Peyer's patch (tissue), 4 donors: ENCODE measurements at regions not wholly inside any gene's neighbourhood (a gene's known extent, or its start where the extent isn't known, plus 50 kb on each side); places are given as distances from the start of the nearest gene placed in this dataset.

Experiments
- DNase-seq, 3 donors: peaks; one replicate each; pipeline ENCODE4 v3.0.0-alpha.2; 2017 to 2019
- H3K27ac ChIP-seq, 4 donors: fragments of 200-600 bp; sonication (generic); one replicate each; pipeline ENCODE4 v1.5.1; 2016 to 2019
- H3K27me3 ChIP-seq, 2 donors: fragments of 200-600 bp; sonication (generic); one replicate each; pipeline ENCODE4 v1.5.1; 2019
- H3K36me3 ChIP-seq, 3 donors: fragments of 200-600 bp; sonication (generic); one replicate each; pipeline ENCODE4 v1.5.1; 2016 to 2019
- H3K4me1 ChIP-seq, 4 donors: fragments of 200-600 bp; sonication (generic); one replicate each; pipeline ENCODE4 v1.5.1; 2016 to 2019
- H3K4me3 ChIP-seq, 4 donors: fragments of 200-600 bp; sonication (generic); 1 replicate in 3 of 4; 2 replicates in 1 of 4; pipeline ENCODE4 v1.5.1; 2016 to 2019; ENCODE audit warnings: mild to moderate bottlenecking in 1 of 4
- H3K9me3 ChIP-seq, 4 donors: fragments of 200-600 bp; sonication (generic); one replicate each; pipeline ENCODE4 v1.5.1; 2016 to 2019; ENCODE audit warnings: mild to moderate bottlenecking in 1 of 4
- CTCF ChIP-seq, 6 experiments: fragments of 450-650 bp in 4 of 6; fragments of 200-600 bp in 2 of 6; sonication (generic) in 1 of 6; IDR thresholded peaks; one replicate each; pipeline ENCODE4 v1.5.1; 2017 to 2019; ENCODE audit warnings: antibody characterized with exemption in 6 of 6, mild to moderate bottlenecking in 3 of 6, moderate library complexity in 1 of 6
- POLR2A ChIP-seq, 2 donors: fragments of 450-650 bp; IDR thresholded peaks; one replicate each; pipeline ENCODE4 v1.5.1; 2017; ENCODE audit warnings: antibody characterized with exemption in 2 of 2, mild to moderate bottlenecking in 2 of 2, moderate library complexity in 2 of 2

- no peak for DNase-seq
- no peak overlapping the region for H3K4me3 ChIP-seq
- no peaks in the 10 kb centered on the region for H3K36me3 ChIP-seq
- H3K9me3 ChIP-seq = no peaks in the 10 kb centered on the region
- H3K27ac ChIP-seq = no peak overlapping the region
- no peaks in the 10 kb centered on the region for H3K27me3 ChIP-seq
- no peaks in the 10 kb centered on the region for H3K4me1 ChIP-seq
- TF ChIP-seq POLR2A (IDR thresholded peaks at IDR 0.05) (no peak), CTCF (IDR thresholded peaks at IDR 0.05) (no peak)
Observed at GRCh38 chr6:168835991-168836390, 395.0 kb downstream of the SMOC2 start.

GRCh38 chr6:168834801-168835200 lies 393.8 kb downstream of the SMOC2 start:
- Histone ChIP-seq H3K27ac (no peak overlapping the region), H3K4me3 (no peak overlapping the region), H3K27me3 (no peaks in the 10 kb centered on the region), H3K9me3 (no peaks in the 10 kb centered on the region), H3K36me3 (no peaks in the 10 kb centered on the region), H3K4me1 (no peaks in the 10 kb centered on the region)
- no peak for TF ChIP-seq CTCF (IDR thresholded peaks at IDR 0.05)
- no peak for TF ChIP-seq POLR2A (IDR thresholded peaks at IDR 0.05)
- DNase-seq = no peak

GRCh38 chr6:168834042-168834587 lies 393.1 kb downstream of the SMOC2 start:
- no peaks in the 10 kb centered on the region for H3K27me3 ChIP-seq
- no peak overlapping the region for H3K27ac ChIP-seq
- no peak overlapping the region for H3K4me3 ChIP-seq
- no peak for DNase-seq
- no peaks in the 10 kb centered on the region for H3K9me3 ChIP-seq
- TF ChIP-seq POLR2A (IDR thresholded peaks at IDR 0.05) = no peak
- no peak for TF ChIP-seq CTCF (IDR thresholded peaks at IDR 0.05)
- no peaks in the 10 kb centered on the region for H3K4me1 ChIP-seq
- H3K36me3 ChIP-seq = no peaks in the 10 kb centered on the region

- no peaks in the 10 kb centered on the region for H3K36me3 ChIP-seq
- no peaks in the 10 kb centered on the region for H3K4me1 ChIP-seq
- no peaks in the 10 kb centered on the region for H3K27me3 ChIP-seq
- H3K9me3 ChIP-seq = no peaks in the 10 kb centered on the region
- H3K4me3 ChIP-seq = no peak overlapping the region
- DNase-seq = no peak
- TF ChIP-seq CTCF (IDR thresholded peaks at IDR 0.05) (no peak), POLR2A (IDR thresholded peaks at IDR 0.05) (no peak)
- no peak overlapping the region for H3K27ac ChIP-seq
Observed at GRCh38 chr6:168828800-168829199, 387.8 kb downstream of the SMOC2 start.

GRCh38 chr6:168828035-168828434 lies 387.1 kb downstream of the SMOC2 start:
- TF ChIP-seq POLR2A (IDR thresholded peaks at IDR 0.05) (no peak), CTCF (IDR thresholded peaks at IDR 0.05) (no peak)
- no peaks in the 10 kb centered on the region for H3K27me3 ChIP-seq
- DNase-seq = no peak
- H3K4me1 ChIP-seq = no peaks in the 10 kb centered on the region
- no peak overlapping the region for H3K4me3 ChIP-seq
- no peak overlapping the region for H3K27ac ChIP-seq
- H3K36me3 ChIP-seq = no peaks in the 10 kb centered on the region
- no peaks in the 10 kb centered on the region for H3K9me3 ChIP-seq

GRCh38 chr6:168827586-168827871 lies 386.5 kb downstream of the SMOC2 start:
- H3K9me3 ChIP-seq = no peaks in the 10 kb centered on the region
- TF ChIP-seq CTCF (IDR thresholded peaks at IDR 0.05) (no peak), POLR2A (IDR thresholded peaks at IDR 0.05) (no peak)
- no peak for DNase-seq

More at GRCh38 chr6:168827586-168827871, 386.5 kb downstream of the SMOC2 start:
- no peaks in the 10 kb centered on the region for H3K27me3 ChIP-seq
- H3K4me3 ChIP-seq = no peak overlapping the region
- H3K4me1 ChIP-seq = no peaks in the 10 kb centered on the region
- H3K36me3 ChIP-seq = no peaks in the 10 kb centered on the region
- no peak overlapping the region for H3K27ac ChIP-seq
